Tibial nerve (tissue), 4 donors: ENCODE measurements at regions not wholly inside any gene's neighbourhood (a gene's known extent, or its start where the extent isn't known, plus 50 kb on each side); places are given as distances from the start of the nearest gene placed in this dataset.

ENCODE experiments used
- DNase-seq, 2 donors: peaks; one replicate each; pipeline ENCODE4 v3.0.0-alpha.2; 2019; ENCODE audit warnings: low spot score in 2 of 2
- H3K27ac ChIP-seq, 4 donors: fragments of 200-600 bp; sonication (generic) in 3 of 4; one replicate each; pipeline ENCODE4 v1.5.1; 2017 to 2019; ENCODE audit warnings: mild to moderate bottlenecking in 1 of 4
- H3K27me3 ChIP-seq, 2 donors: fragments of 200-600 bp; sonication (generic) in 1 of 2; one replicate each; pipeline versions ENCODE4 v1.5.1 to v1.6.0; 2017 to 2019
- H3K36me3 ChIP-seq, 3 donors: fragments of 200-600 bp; sonication (generic); one replicate each; pipeline ENCODE4 v1.5.1; 2018 to 2019
- H3K4me1 ChIP-seq, 4 donors: fragments of 200-600 bp; sonication (generic) in 3 of 4; one replicate each; pipeline ENCODE4 v1.5.1; 2017 to 2019
- H3K4me3 ChIP-seq, 4 donors: fragments of 200-600 bp; sonication (generic) in 3 of 4; one replicate each; pipeline ENCODE4 v1.5.1; 2017 to 2019; ENCODE audit warnings: mild to moderate bottlenecking in 1 of 4, moderate library complexity in 1 of 4
- H3K9me3 ChIP-seq, 4 donors: fragments of 200-600 bp; sonication (generic) in 3 of 4; one replicate each; pipeline ENCODE4 v1.5.1; 2017 to 2019
- CTCF ChIP-seq, 5 experiments: fragments of 200-600 bp in 3 of 5; fragments of 450-650 bp in 2 of 5; sonication (generic) in 3 of 5; IDR thresholded peaks; one replicate each; pipeline ENCODE4 v1.5.1; 2016 to 2019; ENCODE audit warnings: antibody characterized with exemption in 5 of 5, mild to moderate bottlenecking in 3 of 5, moderate library complexity in 2 of 5
- EP300 ChIP-seq, 2 donors: sonication (generic); formaldehyde crosslinking; IDR thresholded peaks; one replicate each; pipeline ENCODE4 v1.6.1; 2017; ENCODE audit warnings: antibody characterized with exemption in 2 of 2, mild to moderate bottlenecking in 1 of 2
- POLR2A ChIP-seq, 2 donors: fragments of 450-650 bp; IDR thresholded peaks; one replicate each; pipeline ENCODE4 v1.6.1; 2017; ENCODE audit warnings: antibody characterized with exemption in 2 of 2, mild to moderate bottlenecking in 2 of 2, moderate library complexity in 2 of 2
- WGBS, 2 donors: methylation state at CpG; one replicate each; pipeline ENCODE4 v1.1.5; 2018; 5-methylcytosine and 5-hydroxymethylcytosine counted together

DNA sequence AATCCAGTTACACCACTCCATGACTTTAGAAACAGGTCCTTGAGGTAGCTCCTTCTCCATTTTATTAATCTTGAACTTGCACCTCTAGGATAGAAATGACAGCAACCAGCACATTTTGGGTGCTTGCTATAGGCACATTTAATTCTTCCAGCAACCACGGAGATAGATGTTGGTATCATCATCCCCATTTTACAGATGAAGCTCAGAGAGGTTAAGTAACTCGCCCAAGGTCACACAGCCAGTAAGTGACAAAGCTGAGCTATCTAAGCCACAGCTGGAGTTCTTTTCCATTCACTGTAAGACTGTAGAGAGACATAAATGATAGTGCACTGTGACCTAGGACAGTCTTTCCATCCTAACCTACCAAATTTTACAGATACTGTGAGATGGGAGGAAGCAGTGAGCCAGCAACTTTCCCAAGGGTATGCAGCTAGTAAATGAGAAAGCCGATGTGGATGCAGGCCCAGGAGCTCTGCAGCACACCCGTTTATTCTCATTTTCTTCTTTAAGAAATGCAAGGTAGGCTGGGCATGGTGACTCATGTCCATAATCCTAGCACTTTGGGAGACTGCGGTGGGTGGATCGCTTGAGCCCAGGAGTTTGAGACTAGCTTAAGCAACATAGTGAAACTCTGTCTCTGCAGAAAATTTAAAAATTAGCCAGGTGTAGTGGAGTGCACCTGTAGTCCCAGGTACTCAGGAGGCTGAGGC is 103.2 kb downstream of the TBX5 start:
- TF ChIP-seq EP300 (IDR thresholded peaks at IDR 0.05) (no peak), CTCF (IDR thresholded peaks at IDR 0.05) (no peak), POLR2A (IDR thresholded peaks at IDR 0.05) (no peak)
- H3K27me3 ChIP-seq: no peaks in the 10 kb centered on the region
- peaks cover 0 to 13% (median 0%) of the 10 kb centered on the region in 4 donors for H3K9me3 ChIP-seq
- no peaks in the 10 kb centered on the region for H3K36me3 ChIP-seq
- H3K4me1 ChIP-seq: no peaks in the 10 kb centered on the region
- no peak for DNase-seq
- no peak overlapping the region for H3K4me3 ChIP-seq
- 72 to 73% methylated on average over 5 to 6 of the region's 6 CpGs for whole genome bisulfite sequencing, 2 donors
- no peak overlapping the region for H3K27ac ChIP-seq

DNA sequence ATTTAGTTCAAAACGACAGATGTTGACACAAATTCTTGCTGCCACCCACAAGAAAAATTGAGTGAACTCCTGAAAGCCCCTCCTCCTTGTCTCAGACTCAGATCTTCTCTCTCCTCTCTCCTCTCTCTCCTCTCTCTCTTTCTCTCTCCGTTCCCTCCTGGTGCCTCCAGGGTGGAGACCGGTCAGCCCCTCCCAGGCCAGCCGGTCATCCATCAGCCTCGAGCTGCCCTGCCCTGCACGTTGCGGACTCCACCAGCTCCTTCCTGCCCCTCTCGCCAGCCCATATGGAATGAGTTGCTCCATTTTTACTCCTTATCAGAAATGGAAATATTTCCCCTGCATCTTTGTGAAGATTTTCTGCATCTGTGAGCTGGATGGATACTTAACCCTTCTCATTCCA is 103.8 kb downstream of the TBX5 start:
- no peak for TF ChIP-seq CTCF (IDR thresholded peaks at IDR 0.05)
- no peak for TF ChIP-seq POLR2A (IDR thresholded peaks at IDR 0.05)
- TF ChIP-seq EP300 (IDR thresholded peaks at IDR 0.05): no peak
- H3K27ac ChIP-seq: no peak overlapping the region
- DNase-seq: no peak
- WGBS, 2 donors: 3 to 5% methylated on average over 8 of the region's 8 CpGs
- H3K9me3 ChIP-seq: peaks cover 0 to 13% (median 0%) of the 10 kb centered on the region in 4 donors
- H3K27me3 ChIP-seq: no peaks in the 10 kb centered on the region
- no peak overlapping the region for H3K4me3 ChIP-seq
- no peaks in the 10 kb centered on the region for H3K36me3 ChIP-seq
- no peaks in the 10 kb centered on the region for H3K4me1 ChIP-seq

DNA sequence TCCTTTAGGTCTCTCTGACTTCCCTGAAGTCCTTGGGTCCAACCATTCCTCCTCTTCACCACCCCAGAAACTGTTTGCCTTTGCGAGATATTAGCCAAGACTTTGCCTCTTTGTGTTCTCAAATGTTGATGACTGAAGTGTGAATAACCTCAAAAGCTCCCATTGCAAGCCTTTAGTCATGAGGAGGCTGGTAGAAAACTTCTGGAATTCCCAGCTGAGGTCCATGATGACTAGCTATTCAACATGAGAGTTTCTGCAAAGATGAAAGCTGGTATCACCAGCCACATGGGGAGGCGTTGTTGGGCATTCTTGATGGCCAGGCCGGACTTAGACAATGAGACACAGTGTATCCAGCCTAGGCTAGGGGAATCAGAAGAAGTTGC is 111.7 kb downstream of the TBX5 start:
- Histone ChIP-seq H3K4me1 (no peaks in the 10 kb centered on the region), H3K36me3 (no peaks in the 10 kb centered on the region), H3K27ac (no peak overlapping the region), H3K4me3 (no peak overlapping the region), H3K9me3 (peaks cover 0 to 22% (median 0%) of the 10 kb centered on the region in 4 donors), H3K27me3 (no peaks in the 10 kb centered on the region)
- no peak for DNase-seq
- TF ChIP-seq POLR2A (IDR thresholded peaks at IDR 0.05): no peak
- no peak for TF ChIP-seq EP300 (IDR thresholded peaks at IDR 0.05)
- no peak for TF ChIP-seq CTCF (IDR thresholded peaks at IDR 0.05)
- 81 to 85% methylated on average over 3 of the region's 3 CpGs for WGBS, 2 donors

DNA sequence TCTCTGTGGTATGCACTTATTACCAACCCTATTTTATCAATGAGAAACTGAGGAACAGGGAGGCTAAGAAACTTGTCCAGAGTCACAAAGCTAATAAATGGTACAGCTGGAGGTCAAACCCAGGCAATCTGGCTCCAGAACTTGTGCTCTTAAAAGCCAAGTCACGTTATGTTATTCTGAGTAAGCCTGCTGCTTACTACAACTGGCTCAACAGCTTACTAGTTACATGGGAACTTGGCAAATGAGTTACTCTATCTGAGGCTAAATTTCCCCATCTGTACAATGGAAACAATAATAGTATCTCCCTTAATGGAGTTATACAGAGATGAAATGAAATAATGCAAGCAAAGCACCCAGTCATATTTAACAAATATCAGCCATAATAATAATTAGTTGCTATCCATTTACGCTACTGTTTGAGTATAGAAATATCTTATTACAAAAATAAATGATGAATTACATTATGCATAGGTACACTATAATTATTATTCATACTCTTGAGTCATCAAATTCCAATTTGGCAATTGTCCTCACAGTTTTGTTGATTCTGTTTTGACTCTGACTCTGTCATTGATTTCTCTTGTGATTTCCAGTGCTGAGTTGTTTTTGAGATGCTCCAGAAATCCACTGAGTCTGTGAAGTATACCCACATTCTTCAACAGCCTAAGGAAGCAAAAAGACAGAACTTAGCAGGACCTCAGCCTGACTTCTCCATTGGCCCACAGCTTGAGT is 112.2 kb downstream of the TBX5 start:
- H3K27me3 ChIP-seq: no peaks in the 10 kb centered on the region
- no peak for TF ChIP-seq CTCF (IDR thresholded peaks at IDR 0.05)
- no peaks in the 10 kb centered on the region for H3K36me3 ChIP-seq
- no peaks in the 10 kb centered on the region for H3K4me1 ChIP-seq
- DNase-seq: no peak
- peaks cover 0 to 22% (median 0%) of the 10 kb centered on the region in 4 donors for H3K9me3 ChIP-seq
- 77 to 78% methylated on average over 2 of the region's 2 CpGs for WGBS, 2 donors
- H3K4me3 ChIP-seq: no peak overlapping the region
- no peak overlapping the region for H3K27ac ChIP-seq

DNA sequence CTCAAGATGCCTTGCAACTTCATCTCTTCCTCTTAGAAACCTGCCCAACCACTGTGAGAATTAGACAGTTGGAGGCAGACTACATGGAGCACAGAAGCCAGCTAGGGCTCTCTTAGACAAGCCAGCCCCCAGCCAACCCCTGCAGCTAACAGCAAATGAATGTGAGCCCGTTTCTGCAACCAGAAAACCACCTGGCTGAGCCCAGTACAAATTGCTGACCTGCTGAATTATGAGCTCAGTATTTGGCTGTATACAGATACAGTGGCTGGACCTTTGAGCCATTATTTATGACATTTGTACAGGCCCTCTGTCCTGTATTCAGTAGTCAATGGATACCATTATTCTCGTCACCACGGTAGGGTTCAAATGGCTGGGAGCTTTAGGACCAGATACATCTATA is 112.9 kb downstream of the TBX5 start:
- Histone ChIP-seq H3K27me3 (no peaks in the 10 kb centered on the region), H3K4me3 (no peak overlapping the region), H3K4me1 (no peaks in the 10 kb centered on the region), H3K9me3 (peaks cover 0 to 22% (median 0%) of the 10 kb centered on the region in 4 donors), H3K36me3 (no peaks in the 10 kb centered on the region), H3K27ac (no peak overlapping the region)
- no peak for TF ChIP-seq POLR2A (IDR thresholded peaks at IDR 0.05)
- TF ChIP-seq CTCF (IDR thresholded peaks at IDR 0.05): no peak
- no peak for TF ChIP-seq EP300 (IDR thresholded peaks at IDR 0.05)
- 60 to 72% methylated on average over 3 of the region's 3 CpGs for WGBS, 2 donors
- DNase-seq: no peak
